ENCODE measurements at regions not wholly inside any gene's neighbourhood (a gene's known extent, or its start where the extent isn't known, plus 50 kb on each side); places are given as distances from the start of the nearest gene placed in this dataset.
"Not testable (repeated sequence)": the region's sequence is repeated elsewhere in the genome, so short reads cannot be mapped to it uniquely, and the experiment has no call there.

DNA sequence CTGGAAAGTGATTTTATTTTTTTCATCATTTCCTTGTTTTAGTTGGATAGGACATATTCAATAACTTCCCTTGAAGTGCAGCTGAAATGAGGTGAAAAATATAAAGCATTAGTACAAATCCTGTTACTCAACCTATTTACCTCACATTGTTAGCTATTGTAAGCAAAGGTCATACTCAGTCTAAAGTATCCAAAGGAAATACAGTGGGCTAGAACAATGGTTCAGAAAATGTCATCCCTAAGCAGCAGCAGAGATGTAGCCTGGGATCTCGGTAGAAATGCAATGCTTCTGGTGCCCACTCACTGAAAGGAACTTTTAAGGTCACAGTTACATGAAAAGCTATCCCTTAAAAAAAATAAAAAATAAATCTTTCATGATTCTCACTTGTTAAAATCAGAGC, 300.6 kb downstream of the PPP4R3C start:
- no peak for DNase-seq (ENCODE audit: low read depth in 2 of 2, low spot score in 1 of 2)

GRCh38 chrX:27156921-27157320, 306.2 kb downstream of the PPP4R3C start:
- not testable (repeated sequence) for DNase-seq (ENCODE audit: low read depth in 2 of 2, low spot score in 1 of 2)

DNA sequence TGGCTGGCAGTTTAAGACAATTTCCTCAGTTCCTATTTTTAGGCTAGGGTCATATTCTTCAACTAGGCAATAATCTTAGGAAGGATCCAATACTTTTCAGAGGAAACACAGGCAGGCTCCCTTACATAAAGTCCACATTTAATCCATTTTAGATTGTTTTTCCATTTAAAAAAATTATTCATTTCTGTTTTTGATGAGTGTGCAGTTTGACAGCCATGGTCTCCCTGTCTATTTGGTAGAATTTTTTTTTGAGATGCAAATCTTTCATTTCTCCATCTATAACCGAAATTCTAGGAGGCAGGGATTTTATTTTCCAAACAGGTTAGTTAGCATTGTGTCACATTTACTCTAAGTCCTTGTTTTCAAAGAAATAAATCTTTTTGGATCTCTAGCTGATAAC, 326.8 kb downstream of the PPP4R3C start:
- DNase-seq (ENCODE audit: low read depth in 2 of 2, low spot score in 1 of 2): no peak

- DNase-seq (ENCODE audit: low read depth in 2 of 2, low spot score in 1 of 2): no peak
Measured at GRCh38 chrX:27132862-27133261, 330.3 kb downstream of the PPP4R3C start.

- DNase-seq (ENCODE audit: low read depth in 2 of 2, low spot score in 1 of 2): not testable (repeated sequence)
Measured at GRCh38 chrX:27087176-27087575, 376.0 kb downstream of the PPP4R3C start.

- no peak for DNase-seq (ENCODE audit: low read depth in 2 of 2, low spot score in 1 of 2)
Measured at GRCh38 chrX:27086237-27086636, 376.9 kb downstream of the PPP4R3C start.

DNA sequence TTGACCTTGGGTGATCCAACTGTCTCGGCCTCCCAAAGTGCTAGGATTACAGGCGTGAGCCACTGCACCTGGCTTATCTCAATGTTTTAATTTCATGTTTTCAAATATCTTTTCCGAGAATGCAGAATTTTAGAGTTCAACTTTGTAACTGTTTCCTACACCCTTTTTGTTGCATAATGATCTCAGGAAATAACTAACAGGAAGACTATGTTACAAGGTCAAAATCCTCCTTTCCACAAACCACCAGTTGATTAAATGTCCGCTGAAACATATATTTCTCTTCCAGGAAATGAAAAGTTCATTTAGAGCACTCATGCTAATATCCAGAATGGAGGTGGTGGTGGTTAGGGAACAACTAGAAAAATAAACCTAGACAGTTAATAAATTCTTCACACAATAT, 377.8 kb downstream of the PPP4R3C start:
- no peak for DNase-seq (ENCODE audit: low read depth in 2 of 2, low spot score in 1 of 2)

- DNase-seq (ENCODE audit: low read depth in 2 of 2, low spot score in 1 of 2): no peak
Measured at GRCh38 chrX:27078371-27078770, 384.8 kb downstream of the PPP4R3C start.

- DNase-seq (ENCODE audit: low read depth in 2 of 2, low spot score in 1 of 2): no peak
Measured at GRCh38 chrX:27057883-27058282, 405.3 kb downstream of the PPP4R3C start.

DNA sequence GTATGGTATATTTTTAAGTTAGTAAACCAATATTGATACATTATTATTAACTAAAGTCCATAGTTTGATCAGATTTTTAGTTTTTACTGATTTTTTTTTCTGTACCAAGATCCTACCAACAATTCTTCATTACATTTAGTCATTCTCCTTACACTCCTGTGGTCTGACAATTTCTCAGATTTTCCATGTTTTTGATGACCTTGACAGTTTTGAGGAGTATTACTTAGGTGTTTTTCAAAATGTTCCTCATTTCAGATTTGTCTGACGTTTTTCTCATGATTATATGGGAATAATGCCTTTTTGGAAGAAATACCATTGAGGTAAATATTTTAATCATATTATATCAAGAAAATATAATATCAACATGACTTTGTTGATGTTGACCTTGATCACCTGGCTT, 423.8 kb downstream of the PPP4R3C start:
- no peak for DNase-seq (ENCODE audit: low read depth in 2 of 2, low spot score in 1 of 2)

GRCh38 chrX:27008486-27008885, 454.7 kb downstream of the PPP4R3C start:
- no peak for DNase-seq (ENCODE audit: low read depth in 2 of 2, low spot score in 1 of 2)

- no peak for DNase-seq (ENCODE audit: low read depth in 2 of 2, low spot score in 1 of 2)
Measured at GRCh38 chrX:26999634-27000033, 463.5 kb downstream of the PPP4R3C start.

GRCh38 chrX:26958261-26958660, 504.9 kb downstream of the PPP4R3C start:
- DNase-seq (ENCODE audit: low read depth in 2 of 2, low spot score in 1 of 2): no peak

- DNase-seq (ENCODE audit: low read depth in 2 of 2, low spot score in 1 of 2): no peak
Measured at GRCh38 chrX:26954029-26954428, 509.1 kb downstream of the PPP4R3C start.

GRCh38 chrX:26952213-26952612, 510.9 kb downstream of the PPP4R3C start:
- DNase-seq (ENCODE audit: low read depth in 2 of 2, low spot score in 1 of 2): no peak

GRCh38 chrX:26927419-26927818, 535.7 kb downstream of the PPP4R3C start:
- no peak for DNase-seq (ENCODE audit: low read depth in 2 of 2, low spot score in 1 of 2)

- no peak for DNase-seq (ENCODE audit: low read depth in 2 of 2, low spot score in 1 of 2)
Measured at GRCh38 chrX:26925088-26925487, 538.1 kb downstream of the PPP4R3C start.

DNA sequence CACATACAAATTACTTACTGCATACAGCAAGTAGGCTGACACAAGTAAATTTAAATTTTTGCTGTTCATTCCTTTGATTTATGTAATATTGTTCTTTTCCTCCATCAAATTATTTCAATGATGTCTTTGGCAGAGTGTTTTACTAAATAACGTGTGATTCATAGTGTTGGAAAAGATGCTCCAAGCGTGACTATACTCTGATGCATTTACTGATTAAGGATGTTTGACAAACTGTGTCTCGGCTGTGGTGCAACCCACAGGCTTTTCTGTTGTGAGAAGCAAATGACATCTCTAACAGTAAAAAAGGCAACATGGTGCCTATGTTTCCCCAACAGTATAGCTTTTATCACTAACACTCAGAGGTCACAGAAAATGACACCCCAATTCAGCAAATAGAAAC, 540.9 kb downstream of the PPP4R3C start:
- no peak for DNase-seq (ENCODE audit: low read depth in 2 of 2, low spot score in 1 of 2)

DNA sequence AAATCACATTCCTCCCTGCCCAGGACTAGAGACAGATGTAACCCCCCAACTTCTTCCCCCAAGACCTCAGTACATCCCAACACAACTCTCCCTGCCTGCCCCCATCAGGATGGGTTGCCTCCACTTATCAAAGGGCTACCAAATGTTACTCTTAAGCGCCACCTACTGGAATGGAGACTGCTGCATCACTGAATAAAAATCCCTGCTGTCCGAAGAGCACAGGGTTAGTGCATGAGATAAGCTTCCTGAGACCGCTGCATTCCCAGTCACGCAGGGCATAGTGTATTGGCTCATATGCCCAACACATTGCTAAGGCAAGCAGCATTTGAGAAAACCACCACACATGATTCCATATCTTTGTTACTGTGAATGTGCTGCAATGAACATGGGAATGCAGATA, 544.5 kb downstream of the PPP4R3C start:
- no peak for DNase-seq (ENCODE audit: low read depth in 2 of 2, low spot score in 1 of 2)

GRCh38 chrX:26916991-26917390, 546.1 kb downstream of the PPP4R3C start:
- DNase-seq (ENCODE audit: low read depth in 2 of 2, low spot score in 1 of 2): no peak

DNA sequence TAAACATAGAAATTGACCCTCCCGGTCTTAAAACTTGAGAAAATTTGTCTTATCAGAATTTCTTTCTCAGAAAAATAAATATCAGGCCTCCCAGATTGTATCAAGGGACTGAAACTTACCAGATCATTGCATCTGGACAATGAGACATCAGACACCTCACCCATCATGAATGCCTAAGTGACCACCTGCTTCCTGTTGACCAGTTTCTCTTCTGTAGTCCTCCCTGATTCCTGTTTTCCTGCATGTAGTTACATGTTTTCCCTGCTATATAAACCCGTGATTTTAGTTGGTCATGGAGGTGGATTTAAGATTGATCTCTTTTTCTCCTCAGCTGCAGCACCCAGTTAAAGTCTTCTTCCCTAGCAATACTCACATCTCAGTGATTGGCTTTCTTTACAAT, 548.1 kb downstream of the PPP4R3C start:
- no peak for DNase-seq (ENCODE audit: low read depth in 2 of 2, low spot score in 1 of 2)

GRCh38 chrX:26914232-26914631, 548.9 kb downstream of the PPP4R3C start:
- DNase-seq (ENCODE audit: low read depth in 2 of 2, low spot score in 1 of 2): no peak

GRCh38 chrX:26911785-26912184, 551.4 kb downstream of the PPP4R3C start:
- not testable (repeated sequence) for DNase-seq (ENCODE audit: low read depth in 2 of 2, low spot score in 1 of 2)

- DNase-seq (ENCODE audit: low read depth in 2 of 2, low spot score in 1 of 2): no peak
Measured at GRCh38 chrX:26909728-26910127, 553.4 kb downstream of the PPP4R3C start.
